HEK293 (cell line): ENCODE measurements at regions not wholly inside any gene's neighbourhood (a gene's known extent, or its start where the extent isn't known, plus 50 kb on each side); places are given as distances from the start of the nearest gene placed in this dataset.

Experiments
- BCL11A ChIP-seq: fragments of 450-650 bp; formaldehyde crosslinking; IDR thresholded peaks from 2 replicates; pipeline ENCODE4 v1.5.1; 2016; ENCODE audit warnings: low read depth, missing biosample characterization, missing genetic modification characterization
- KLF16 ChIP-seq: fragments of 450-650 bp; formaldehyde crosslinking; IDR thresholded peaks from 2 replicates; pipeline ENCODE4 v1.5.1; 2017; ENCODE audit warnings: missing biosample characterization, missing genetic modification characterization
- SP2 ChIP-seq: fragments of 450-650 bp; formaldehyde crosslinking; IDR thresholded peaks from 2 replicates; pipeline ENCODE4 v1.5.1; 2016; ENCODE audit warnings: missing biosample characterization, missing genetic modification characterization
- ZFP3 ChIP-seq: fragments of 450-650 bp; formaldehyde crosslinking; IDR thresholded peaks from 2 replicates; pipeline ENCODE4 v1.5.1; 2016; ENCODE audit warnings: low read depth, missing biosample characterization, missing genetic modification characterization
- ZNF121 ChIP-seq: fragments of 450-650 bp; formaldehyde crosslinking; IDR thresholded peaks from 2 replicates; pipeline ENCODE4 v1.5.1; 2016; ENCODE audit warnings: missing biosample characterization, missing genetic modification characterization
- ZNF292 ChIP-seq: fragments of 450-650 bp; formaldehyde crosslinking; IDR thresholded peaks from 2 replicates; pipeline ENCODE4 v1.5.1; 2016; ENCODE audit warnings: low read depth, missing biosample characterization, missing genetic modification characterization, borderline replicate concordance
- ZNF596 ChIP-seq: fragments of 450-650 bp; IDR thresholded peaks from 2 replicates; pipeline ENCODE4 v1.5.0; 2018; ENCODE audit warnings: missing biosample characterization, mild to moderate bottlenecking, missing genetic modification characterization, moderate library complexity
- ZNF768 ChIP-seq: fragments of 450-650 bp; formaldehyde crosslinking; IDR thresholded peaks from 2 replicates; pipeline ENCODE4 v1.5.1; 2018; ENCODE audit warnings: missing biosample characterization, mild to moderate bottlenecking, missing genetic modification characterization
- TF ChIP-seq, protein P1 (sequence below): fragments of 450-650 bp; formaldehyde crosslinking; IDR thresholded peaks from 2 replicates; pipeline ENCODE4 v1.5.1; 2016; ENCODE audit warnings: missing biosample characterization, missing genetic modification characterization
- TF ChIP-seq, protein P2 (sequence below): fragments of 450-650 bp; formaldehyde crosslinking; IDR thresholded peaks from 2 replicates; pipeline ENCODE4 v1.5.1; 2017; ENCODE audit warnings: missing biosample characterization, missing genetic modification characterization
- TF ChIP-seq, protein P3 (sequence below): fragments of 450-650 bp; formaldehyde crosslinking; IDR thresholded peaks from 2 replicates; pipeline ENCODE4 v1.5.1; 2016; ENCODE audit warnings: missing biosample characterization, missing genetic modification characterization
- TF ChIP-seq, protein P4 (sequence below): fragments of 450-650 bp; formaldehyde crosslinking; IDR thresholded peaks from 2 replicates; pipeline ENCODE4 v1.5.1; 2017; ENCODE audit warnings: missing biosample characterization, missing genetic modification characterization
- TF ChIP-seq, protein P5 (sequence below): fragments of 450-650 bp; formaldehyde crosslinking; IDR thresholded peaks from 2 replicates; pipeline ENCODE4 v1.5.1; 2016; ENCODE audit warnings: missing biosample characterization, missing genetic modification characterization, low read depth

DNA sequence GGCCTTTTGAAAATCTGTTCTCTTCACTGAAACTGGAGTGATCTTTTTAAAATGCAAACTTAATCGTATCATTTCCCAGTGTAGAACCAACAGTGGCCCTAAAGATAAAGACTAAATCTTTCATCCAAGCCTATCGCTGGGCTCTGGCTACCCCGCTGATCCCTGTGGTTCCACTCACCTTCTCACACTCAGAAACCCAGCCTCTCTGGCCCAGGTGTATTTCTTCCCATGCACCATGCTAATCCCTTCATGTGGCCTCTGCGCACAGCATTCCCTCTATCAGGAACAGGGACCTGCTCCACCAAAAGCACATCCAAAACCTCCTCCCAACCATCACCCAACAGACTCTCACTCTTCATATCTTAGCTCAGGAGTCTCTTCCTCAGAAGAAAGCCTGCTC lies 214.1 kb upstream of the DAPK1 start:
- no peak for TF ChIP-seq ZNF596 (tag by site-specific recombination)
- TF ChIP-seq, protein P1, sequence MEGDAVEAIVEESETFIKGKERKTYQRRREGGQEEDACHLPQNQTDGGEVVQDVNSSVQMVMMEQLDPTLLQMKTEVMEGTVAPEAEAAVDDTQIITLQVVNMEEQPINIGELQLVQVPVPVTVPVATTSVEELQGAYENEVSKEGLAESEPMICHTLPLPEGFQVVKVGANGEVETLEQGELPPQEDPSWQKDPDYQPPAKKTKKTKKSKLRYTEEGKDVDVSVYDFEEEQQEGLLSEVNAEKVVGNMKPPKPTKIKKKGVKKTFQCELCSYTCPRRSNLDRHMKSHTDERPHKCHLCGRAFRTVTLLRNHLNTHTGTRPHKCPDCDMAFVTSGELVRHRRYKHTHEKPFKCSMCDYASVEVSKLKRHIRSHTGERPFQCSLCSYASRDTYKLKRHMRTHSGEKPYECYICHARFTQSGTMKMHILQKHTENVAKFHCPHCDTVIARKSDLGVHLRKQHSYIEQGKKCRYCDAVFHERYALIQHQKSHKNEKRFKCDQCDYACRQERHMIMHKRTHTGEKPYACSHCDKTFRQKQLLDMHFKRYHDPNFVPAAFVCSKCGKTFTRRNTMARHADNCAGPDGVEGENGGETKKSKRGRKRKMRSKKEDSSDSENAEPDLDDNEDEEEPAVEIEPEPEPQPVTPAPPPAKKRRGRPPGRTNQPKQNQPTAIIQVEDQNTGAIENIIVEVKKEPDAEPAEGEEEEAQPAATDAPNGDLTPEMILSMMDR (tag by site-specific recombination): no peak
- no peak for TF ChIP-seq ZNF292 (tag by site-specific recombination)
- TF ChIP-seq BCL11A (tag by site-specific recombination): no peak
- no peak for TF ChIP-seq ZNF768 (tag by site-specific recombination)
- TF ChIP-seq, protein P2, sequence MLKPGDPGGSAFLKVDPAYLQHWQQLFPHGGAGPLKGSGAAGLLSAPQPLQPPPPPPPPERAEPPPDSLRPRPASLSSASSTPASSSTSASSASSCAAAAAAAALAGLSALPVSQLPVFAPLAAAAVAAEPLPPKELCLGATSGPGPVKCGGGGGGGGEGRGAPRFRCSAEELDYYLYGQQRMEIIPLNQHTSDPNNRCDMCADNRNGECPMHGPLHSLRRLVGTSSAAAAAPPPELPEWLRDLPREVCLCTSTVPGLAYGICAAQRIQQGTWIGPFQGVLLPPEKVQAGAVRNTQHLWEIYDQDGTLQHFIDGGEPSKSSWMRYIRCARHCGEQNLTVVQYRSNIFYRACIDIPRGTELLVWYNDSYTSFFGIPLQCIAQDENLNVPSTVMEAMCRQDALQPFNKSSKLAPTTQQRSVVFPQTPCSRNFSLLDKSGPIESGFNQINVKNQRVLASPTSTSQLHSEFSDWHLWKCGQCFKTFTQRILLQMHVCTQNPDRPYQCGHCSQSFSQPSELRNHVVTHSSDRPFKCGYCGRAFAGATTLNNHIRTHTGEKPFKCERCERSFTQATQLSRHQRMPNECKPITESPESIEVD (tag by site-specific recombination): no peak
- TF ChIP-seq, protein P3, sequence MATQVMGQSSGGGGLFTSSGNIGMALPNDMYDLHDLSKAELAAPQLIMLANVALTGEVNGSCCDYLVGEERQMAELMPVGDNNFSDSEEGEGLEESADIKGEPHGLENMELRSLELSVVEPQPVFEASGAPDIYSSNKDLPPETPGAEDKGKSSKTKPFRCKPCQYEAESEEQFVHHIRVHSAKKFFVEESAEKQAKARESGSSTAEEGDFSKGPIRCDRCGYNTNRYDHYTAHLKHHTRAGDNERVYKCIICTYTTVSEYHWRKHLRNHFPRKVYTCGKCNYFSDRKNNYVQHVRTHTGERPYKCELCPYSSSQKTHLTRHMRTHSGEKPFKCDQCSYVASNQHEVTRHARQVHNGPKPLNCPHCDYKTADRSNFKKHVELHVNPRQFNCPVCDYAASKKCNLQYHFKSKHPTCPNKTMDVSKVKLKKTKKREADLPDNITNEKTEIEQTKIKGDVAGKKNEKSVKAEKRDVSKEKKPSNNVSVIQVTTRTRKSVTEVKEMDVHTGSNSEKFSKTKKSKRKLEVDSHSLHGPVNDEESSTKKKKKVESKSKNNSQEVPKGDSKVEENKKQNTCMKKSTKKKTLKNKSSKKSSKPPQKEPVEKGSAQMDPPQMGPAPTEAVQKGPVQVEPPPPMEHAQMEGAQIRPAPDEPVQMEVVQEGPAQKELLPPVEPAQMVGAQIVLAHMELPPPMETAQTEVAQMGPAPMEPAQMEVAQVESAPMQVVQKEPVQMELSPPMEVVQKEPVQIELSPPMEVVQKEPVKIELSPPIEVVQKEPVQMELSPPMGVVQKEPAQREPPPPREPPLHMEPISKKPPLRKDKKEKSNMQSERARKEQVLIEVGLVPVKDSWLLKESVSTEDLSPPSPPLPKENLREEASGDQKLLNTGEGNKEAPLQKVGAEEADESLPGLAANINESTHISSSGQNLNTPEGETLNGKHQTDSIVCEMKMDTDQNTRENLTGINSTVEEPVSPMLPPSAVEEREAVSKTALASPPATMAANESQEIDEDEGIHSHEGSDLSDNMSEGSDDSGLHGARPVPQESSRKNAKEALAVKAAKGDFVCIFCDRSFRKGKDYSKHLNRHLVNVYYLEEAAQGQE (tag by site-specific recombination): no peak
- TF ChIP-seq, protein P4, sequence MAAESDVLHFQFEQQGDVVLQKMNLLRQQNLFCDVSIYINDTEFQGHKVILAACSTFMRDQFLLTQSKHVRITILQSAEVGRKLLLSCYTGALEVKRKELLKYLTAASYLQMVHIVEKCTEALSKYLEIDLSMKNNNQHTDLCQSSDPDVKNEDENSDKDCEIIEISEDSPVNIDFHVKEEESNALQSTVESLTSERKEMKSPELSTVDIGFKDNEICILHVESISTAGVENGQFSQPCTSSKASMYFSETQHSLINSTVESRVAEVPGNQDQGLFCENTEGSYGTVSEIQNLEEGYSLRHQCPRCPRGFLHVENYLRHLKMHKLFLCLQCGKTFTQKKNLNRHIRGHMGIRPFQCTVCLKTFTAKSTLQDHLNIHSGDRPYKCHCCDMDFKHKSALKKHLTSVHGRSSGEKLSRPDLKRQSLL: no peak
- TF ChIP-seq SP2 (tag by site-specific recombination): no peak
- no peak for TF ChIP-seq KLF16 (tag by site-specific recombination)
- no peak for TF ChIP-seq ZNF121 (tag by site-specific recombination)
- TF ChIP-seq, protein P5, sequence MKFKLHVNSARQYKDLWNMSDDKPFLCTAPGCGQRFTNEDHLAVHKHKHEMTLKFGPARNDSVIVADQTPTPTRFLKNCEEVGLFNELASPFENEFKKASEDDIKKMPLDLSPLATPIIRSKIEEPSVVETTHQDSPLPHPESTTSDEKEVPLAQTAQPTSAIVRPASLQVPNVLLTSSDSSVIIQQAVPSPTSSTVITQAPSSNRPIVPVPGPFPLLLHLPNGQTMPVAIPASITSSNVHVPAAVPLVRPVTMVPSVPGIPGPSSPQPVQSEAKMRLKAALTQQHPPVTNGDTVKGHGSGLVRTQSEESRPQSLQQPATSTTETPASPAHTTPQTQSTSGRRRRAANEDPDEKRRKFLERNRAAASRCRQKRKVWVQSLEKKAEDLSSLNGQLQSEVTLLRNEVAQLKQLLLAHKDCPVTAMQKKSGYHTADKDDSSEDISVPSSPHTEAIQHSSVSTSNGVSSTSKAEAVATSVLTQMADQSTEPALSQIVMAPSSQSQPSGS (tag by site-specific recombination): no peak
- TF ChIP-seq ZFP3 (tag by site-specific recombination): no peak
